GM19452 (cell line): ENCODE measurements at regions not wholly inside any gene's neighbourhood (a gene's known extent, or its start where the extent isn't known, plus 50 kb on each side); places are given as distances from the start of the nearest gene placed in this dataset.

Experiments
- ATAC-seq: cut with Tn5 transposase; IDR thresholded peaks from one replicate; pipeline ENCODE4 v1.9.1; 2021; ENCODE audit not compliant: unreplicated experiment

DNA sequence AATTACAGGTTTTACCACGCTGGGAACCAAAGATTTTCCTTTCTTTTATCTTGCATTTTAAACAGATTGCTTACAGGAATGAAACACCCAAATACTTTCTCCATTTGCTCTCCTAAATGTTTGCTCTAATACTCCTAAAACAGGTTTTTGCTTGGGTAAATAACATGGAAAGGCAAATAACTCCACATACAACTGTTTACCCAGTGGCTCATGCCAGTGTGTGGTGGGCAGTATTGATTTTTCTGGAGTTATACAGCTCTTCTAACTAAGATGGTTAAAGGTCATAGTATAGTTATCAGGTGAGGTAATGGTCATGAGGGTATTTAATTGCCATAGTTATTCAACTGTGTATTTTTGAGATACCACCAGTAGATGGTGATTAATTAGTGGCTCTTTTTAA lies 61.2 kb upstream of the RAB27B start:
- no peak for ATAC-seq

DNA sequence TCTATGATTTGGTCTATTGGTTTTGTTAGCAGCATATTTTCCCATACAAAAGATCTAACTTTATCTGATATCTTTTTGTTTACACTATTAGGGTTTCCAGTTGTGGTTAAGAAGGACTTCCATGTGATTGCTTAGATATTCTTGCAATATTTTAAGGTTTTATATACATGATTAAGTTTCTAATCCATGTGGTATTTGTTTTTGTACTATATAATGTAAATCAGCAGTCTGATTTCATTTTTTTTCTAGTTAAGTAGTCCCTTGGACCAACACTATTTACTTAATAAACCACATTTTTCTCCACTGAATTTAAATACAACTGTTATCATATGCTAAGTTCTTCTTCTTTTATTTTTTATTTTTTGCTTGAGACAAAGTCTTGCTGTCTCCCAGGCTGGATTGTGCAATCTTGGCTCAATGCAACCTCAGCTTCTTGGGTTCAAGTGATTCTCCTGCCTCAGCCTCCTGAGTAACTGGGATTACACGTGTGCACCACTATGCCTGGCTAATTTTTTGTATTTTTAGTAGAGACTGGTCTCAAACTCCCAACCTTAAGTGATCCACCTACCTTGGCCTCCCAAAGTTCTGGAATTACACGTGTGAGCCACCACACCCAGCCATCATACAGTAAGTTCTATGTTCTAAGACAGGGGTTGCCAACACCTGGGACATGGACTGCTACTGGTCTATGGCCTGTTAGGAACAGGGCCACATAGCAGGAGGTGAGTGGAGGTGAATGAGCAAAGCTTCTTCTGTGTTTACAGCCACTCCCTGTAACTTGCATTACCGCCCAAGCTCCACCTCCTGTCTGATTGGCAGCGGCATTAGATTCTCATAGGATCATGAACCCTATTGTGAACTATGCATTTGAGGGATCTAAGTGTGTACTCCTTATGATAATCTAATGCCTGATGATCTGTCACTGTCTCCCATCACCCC lies 58.5 kb upstream of the RAB27B start:
- no peak for ATAC-seq

DNA sequence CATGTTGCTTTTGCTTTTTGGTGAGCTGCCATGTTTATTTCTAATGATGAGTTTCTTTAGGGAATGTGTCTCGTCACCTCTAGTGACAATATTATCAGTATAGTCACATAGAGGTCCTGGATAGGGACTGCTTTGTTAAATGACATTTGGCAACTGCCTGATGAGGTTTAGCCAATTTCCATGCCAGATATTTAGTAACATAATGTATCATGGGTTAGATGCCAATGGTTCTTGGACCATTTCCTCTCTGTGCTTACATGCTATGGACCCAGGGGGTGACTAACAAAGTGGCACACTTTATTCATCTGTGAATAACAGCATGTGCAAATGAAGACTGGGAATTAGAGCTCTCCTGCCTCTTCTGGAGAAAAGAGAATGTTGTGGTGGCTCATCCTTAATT lies 56.2 kb upstream of the RAB27B start:
- ATAC-seq: no peak

- ATAC-seq: no peak
Measured at GRCh38 chr18:54774423-54774822, 53.9 kb upstream of the RAB27B start.

- ATAC-seq: no peak
Measured at GRCh38 chr18:54774981-54775665, 53.2 kb upstream of the RAB27B start.

DNA sequence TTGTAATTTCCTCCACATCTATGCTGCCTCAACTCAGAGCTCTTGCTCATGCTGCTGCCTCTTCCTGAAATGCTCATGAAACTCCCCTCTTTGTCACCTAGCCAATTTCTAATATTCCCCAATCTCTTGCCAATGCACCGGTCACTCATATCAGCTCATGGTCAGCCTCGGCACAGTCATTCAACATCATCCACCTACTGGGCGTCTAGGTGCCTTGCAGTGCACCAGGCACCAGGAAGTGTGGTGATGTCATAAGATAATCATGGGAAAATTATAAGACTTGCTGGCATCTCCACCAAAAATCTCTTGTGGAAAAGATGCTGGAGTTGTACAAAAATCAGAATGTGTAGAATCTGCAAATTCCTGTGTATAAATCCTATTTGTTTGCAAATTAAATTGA lies 52.6 kb upstream of the RAB27B start:
- no peak for ATAC-seq

GRCh38 chr18:54776282-54776977 lies 51.8 kb upstream of the RAB27B start:
- peak; percentile 73 for ATAC-seq

GRCh38 chr18:54777118-54777791 lies 51.0 kb upstream of the RAB27B start:
- peak; percentile 61 for ATAC-seq

DNA sequence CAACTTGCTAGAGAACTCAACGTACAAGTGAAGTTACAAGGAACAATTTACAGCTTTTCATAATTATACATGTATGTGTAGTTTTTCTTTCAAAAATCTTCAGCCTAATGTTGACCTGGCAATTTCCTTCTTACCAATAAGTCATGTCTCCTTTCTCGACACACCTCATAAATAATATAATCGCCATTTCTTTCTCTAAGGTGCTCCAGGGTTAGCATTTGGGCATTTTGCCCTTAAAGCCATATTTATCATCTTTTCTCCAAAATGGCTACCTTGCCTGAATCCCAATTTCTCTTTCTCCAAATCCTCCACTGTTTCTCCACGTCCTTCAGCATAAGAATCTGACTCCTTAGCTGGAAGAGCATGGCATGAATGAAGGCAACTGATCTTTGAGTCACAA lies 50.3 kb upstream of the RAB27B start:
- ATAC-seq: no peak
